Ammon's horn (tissue), 1 donor: ENCODE measurements at regions not wholly inside any gene's neighbourhood (a gene's known extent, or its start where the extent isn't known, plus 50 kb on each side); places are given as distances from the start of the nearest gene placed in this dataset.
"Not testable (repeated sequence)": the region's sequence is repeated elsewhere in the genome, so short reads cannot be mapped to it uniquely, and the experiment has no call there.

Experiments
- DNase-seq: peaks from one replicate; pipeline ENCODE4 v3.0.0-alpha.2; 2016; ENCODE audit warnings: low spot score

DNA sequence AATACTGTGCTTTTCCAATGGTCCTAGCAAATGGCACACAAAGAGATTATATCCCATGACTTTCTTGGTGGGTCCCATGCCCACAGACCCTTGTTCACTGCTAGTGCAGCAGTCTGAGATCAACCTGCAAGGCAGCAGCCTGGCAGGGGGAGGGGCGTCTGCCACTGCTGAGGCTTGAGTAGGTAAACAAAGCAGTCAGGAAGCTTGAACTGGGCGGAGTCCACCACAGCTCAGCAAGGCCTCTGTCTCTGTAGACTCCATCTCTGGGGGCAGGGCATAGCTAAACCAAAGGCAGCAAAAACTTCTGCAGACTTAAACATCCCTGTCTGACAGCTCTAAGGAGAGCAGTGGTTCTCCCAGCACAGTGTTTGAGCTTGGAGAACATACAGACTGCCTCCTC, 82.9 kb downstream of the ZNF737 start:
- no peak for DNase-seq

DNA sequence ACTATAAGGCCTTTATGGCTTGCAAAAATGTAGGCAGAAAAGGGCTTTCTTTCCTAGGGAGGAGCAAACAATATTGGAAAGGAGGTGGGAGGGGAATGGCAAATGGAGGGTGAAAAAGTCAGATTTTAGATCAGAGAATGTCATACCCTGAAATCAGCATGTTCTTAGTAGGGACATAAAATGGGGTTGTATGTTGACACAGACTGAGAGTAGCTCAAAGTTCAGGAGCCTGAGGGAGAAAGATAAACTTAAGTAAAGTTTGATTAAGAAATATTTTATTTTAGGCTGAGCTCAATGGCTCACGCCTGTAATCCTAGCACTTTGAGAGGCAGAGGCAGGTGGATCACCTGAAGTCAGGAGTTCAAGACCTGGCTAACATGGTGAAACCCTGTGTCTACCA, 83.8 kb downstream of the ZNF737 start:
- no peak for DNase-seq

DNA sequence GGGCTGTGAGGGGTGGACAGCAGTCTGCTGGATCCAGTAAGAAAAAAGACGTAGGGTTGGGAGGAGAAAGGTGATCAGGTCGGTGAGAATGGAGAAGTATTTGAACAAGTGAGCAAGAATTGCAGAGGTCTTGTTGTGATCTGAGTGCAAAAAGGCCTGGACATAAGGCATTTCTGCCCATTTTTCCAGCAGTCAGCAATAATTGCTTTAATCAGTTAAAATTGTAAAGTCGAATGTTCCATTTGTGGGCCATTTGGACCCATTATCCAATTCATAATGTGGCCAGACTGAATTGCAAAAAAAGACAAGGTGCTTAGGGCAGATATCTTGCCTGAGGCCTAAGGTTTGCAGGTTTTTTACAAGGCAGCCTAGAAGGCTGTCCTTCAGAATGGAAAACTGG, 86.1 kb downstream of the ZNF737 start:
- DNase-seq, result no peak

DNA sequence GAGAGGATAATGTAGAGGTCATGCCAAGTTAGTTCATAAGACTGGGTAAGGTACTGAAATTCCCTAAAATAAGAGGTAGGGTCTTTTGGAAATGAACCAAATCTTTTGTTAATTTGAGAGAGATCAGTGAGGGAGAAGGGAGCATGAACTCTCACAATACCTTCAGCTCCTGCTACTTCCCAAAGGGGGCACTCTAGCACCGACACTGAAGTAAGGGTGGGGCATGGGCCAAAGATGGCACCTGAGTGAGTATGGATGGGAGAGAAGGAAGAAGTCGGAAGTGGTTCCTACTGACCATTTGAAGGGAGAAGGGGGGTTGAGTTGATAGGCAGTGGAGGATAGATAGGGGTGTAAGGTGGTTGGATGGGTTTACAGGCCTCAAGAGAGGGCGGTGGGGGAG, 86.6 kb downstream of the ZNF737 start:
- DNase-seq, result no peak

DNA sequence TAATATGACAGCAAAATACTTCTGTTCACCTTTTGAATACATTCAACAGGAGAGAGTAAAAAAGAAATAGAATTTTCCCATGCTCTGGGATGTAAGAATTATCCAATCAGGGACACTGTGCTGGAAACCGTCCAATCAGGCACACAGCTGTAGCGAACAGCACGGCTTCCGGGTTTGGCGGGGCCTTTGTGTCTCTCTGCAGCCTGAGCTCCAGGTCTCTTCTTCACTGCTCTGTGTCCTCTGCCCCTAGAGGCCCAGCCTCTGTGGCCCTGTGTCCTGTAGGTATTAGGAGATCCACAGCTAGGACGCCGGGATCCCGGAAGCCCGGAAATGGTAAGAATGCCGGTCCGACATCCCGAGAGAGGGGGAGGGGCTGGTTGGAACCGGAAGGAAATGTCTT, 92.7 kb downstream of the ZNF737 start:
- DNase-seq, result no peak

DNA sequence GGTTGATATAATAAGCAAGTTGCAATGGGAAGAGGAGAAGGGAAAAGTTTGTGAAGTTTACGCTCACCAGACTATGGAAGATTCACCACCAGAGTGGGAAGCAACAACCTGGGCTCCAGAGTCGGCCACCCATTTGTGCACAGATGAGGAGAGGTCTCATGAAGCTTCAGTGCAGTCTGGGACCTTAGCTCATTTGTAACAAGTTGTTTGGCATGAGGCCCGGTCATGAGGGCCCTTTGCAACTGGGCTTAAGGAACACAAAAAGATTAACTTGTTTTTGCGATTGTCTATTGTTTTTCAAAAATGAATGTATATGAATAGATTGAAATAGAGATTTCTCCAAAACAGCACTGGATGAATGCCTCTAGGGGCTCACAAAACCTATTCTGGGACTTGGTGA, 94.2 kb downstream of the ZNF737 start:
- DNase-seq, result no peak

DNA sequence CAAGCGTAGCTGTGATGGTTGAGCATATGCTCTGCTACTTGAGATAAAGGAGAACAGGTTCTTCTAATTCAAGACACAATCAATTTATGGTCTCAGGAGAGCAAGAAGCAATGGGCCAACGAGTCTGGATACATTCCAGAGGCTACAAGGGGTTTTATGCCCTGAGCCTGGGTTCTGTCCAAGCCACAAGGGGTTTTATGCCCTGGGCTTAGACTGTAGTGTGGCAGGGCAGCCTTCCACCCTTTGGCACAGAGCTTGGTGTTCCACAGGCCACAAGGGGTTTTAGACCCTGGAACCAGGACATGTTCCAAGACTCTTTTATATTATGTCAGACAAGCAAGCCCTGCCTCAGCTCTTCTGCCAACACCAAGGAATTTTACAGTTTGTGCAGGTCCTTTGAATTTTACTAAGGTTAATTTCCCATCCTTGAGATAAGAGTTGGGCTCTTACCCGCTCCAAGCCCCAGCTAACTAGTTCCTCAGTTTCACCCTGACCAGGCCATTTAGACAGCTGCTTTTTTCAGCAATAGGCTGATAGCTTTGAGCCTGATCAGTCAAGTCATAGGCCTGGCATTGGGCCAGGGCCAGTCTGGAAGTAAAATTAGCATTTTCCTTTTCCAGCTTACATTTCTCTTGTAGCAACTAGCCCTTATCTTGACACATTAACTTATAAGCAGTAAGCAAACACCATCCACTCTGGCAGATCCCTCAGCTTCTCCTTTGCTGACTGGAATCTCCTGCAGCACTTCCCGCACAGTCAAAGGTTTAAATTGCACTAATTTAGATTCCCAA, 95.0 kb downstream of the ZNF737 start:
- DNase-seq, result no peak

DNA sequence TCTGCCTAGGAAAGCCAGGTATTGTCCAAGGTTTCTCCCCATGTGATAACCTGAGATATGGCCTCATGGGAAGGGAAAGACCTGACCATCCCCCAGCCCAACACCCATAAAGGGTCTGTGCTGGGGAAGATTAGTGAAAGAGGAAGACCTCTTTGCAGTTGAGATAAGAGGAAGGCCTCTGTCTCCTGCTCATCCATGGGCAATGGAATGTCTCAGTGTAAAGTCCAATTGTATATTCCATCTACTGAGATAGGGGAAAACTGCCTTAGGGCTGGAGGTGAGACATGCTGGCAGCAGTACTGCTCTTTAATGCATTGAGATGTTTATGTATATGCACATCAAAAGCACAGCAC, 99.0 kb downstream of the ZNF737 start:
- DNase-seq, result not testable (repeated sequence)

DNA sequence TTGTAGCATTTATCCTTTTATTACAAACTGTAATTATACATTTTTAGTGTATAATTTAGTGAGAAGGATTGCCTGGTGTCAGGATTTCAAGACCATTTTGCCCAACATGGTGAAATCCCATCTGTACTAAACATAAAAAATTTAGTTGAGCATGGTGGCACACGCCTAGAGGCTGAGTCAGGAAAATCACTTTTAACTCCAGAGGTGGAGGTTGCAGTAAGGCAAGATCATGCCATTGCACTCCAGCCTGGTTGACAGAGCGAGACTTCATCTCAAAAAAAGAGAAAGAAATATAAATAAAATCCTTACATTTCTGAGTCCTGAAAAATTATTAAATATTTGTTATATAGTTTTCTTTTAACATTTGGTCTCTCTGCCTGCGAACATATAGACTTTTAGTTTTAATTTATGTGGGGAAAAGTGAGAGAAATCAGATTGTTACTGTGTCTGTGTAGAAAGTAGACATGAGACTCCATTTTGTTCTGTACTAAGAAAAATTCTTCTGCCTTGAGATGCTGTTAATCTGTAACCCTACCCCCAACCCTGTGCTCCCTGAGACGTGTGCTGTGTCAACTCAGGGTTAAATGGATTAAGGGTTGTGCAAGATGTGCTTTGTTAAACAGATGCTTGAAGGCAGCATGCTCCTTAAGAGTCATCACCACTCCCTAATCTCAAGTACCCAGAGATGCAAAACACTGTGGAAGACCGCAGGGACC, 99.5 kb downstream of the ZNF737 start:
- not testable (repeated sequence) for DNase-seq

DNA sequence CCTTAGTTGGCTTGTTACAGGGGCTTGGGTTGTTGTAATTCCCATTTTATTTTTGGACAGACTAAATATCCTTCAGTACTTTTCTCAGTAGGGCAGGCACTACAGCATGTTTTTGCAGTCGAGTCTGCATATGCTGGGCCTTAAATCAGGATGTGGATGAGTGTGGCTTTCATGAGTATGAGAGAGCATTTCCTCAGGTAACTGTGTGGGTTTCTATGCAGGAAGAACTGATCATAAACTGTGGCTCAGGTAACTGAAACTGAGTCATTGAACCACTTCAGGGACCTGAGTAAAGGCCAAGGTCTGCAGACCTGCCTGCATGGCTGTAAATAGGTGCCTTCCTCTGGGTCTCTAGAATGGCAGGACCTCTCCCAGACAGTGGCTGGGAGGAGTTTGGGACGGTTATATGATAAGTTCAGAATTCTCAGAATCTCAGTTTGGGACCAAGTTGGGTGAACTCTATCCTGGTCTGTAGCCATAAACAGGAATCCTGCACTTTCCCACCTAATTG, 112.1 kb downstream of the ZNF737 start:
- no peak for DNase-seq

DNA sequence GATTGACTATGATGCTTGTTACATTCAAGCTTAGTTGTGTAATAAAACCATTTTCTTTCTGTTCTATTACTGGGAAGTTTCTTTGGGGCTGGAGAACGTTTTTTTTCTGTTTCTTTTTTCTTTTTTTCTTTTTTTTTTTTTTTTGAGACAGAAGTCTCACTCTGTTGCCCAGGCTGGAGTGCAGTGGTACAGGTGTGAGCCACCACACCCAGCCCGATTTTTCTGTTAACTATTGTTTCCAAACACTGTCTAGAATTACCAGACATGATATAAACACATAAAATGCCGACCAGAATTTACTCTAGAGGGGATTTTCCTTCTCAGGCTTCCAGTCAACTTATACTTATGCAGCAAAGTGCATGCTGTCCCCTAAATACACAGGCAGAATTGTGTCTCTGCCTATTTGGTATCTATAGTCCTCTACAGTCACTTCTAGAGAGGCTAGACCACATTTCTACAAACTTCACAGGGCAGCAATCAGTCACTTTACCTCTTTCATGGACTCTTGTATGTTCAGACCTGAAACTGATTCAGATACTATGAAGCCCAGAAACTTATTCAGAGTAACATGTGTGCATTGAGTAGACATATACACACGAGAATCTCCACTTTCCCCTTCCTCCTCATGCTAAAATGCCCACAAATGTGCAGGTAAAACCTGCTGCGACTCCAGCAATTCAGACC, 121.2 kb downstream of the ZNF737 start:
- DNase-seq, result no peak

DNA sequence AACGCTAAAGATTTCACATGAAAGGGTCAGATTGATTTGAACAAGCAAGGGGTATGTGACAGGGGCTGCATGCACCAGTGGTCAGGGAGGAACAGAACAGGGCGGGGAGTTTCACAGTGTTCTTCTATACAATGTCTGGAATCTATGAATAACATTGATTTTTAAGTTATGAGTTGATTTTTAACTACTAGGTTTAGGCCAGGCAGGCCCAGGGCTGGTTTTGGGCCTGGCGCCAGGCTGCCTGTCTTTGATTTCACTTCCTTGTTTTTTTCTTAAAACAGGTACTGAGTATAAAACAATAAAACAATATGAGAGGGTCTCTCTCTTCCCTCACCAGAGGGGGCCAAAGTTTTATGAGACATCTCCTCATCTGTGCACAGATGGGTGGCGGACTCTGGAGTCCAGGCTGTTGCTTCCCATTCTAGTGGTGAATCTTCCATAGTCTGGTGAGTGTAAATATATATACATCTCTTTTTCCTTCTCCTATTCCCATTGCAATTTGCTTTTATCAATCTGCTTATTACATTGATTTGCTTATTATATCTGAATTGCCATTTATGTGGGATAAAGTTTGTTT, 133.2 kb downstream of the ZNF737 start:
- not testable (repeated sequence) for DNase-seq

DNA sequence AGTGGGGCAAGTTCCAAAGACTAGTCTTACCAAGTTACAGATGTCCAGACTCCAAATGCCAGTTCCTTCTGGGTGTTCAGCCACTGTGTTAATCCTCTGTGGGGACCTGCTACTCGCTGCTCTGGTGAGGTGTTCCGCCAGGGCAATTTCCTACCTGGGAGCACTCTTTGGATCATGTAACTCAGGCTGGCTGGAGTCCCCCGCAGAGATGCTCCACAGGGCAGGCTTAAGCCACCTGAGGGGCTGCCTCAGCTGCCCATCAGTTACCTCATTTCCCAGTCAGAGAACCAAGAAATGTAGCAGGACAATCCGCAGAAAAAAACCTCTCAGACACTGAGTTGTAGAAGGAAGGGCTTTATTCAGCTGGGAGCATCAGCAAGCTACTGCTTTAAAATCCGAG, 133.8 kb downstream of the ZNF737 start:
- no peak for DNase-seq

DNA sequence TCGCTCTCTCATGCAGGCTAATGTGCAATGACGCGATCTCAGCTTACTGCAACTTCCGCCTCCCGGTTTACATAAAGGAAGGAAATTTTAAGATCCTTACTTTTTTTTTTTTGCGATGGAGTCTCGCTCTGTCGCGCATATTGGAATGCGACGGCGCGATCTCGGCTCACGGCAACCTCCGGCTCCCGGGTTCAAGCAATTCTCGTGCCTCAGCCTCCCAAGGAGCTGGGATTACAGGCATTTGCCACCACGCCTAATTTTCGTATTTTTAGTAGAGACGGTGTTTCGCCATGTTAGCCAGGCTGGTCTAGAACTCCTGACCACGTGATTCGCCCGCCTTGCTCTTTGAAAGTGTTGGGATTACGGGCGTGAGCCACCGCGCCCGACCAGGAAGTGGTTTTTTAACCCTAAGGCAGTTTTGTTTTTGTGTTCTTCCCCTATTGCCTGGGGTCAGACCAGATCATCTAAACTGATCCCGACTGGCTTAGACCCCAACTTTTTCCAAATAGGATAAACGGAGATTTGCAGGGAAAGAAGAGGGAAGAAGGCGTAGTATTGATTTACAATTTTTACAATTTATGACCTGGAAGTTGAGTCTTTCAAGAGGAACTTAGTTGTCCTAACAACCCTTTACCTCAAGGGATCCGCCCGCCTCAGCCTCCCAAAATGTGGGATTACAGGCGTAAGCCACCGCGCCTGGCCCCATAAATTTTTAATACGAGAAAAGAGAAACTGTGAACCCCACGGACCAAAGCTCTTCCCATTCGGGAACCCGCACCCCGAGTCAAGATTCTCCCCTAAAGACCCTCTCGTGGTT, 142.0 kb downstream of the ZNF737 start:
- peak; percentile 50 for DNase-seq

DNA sequence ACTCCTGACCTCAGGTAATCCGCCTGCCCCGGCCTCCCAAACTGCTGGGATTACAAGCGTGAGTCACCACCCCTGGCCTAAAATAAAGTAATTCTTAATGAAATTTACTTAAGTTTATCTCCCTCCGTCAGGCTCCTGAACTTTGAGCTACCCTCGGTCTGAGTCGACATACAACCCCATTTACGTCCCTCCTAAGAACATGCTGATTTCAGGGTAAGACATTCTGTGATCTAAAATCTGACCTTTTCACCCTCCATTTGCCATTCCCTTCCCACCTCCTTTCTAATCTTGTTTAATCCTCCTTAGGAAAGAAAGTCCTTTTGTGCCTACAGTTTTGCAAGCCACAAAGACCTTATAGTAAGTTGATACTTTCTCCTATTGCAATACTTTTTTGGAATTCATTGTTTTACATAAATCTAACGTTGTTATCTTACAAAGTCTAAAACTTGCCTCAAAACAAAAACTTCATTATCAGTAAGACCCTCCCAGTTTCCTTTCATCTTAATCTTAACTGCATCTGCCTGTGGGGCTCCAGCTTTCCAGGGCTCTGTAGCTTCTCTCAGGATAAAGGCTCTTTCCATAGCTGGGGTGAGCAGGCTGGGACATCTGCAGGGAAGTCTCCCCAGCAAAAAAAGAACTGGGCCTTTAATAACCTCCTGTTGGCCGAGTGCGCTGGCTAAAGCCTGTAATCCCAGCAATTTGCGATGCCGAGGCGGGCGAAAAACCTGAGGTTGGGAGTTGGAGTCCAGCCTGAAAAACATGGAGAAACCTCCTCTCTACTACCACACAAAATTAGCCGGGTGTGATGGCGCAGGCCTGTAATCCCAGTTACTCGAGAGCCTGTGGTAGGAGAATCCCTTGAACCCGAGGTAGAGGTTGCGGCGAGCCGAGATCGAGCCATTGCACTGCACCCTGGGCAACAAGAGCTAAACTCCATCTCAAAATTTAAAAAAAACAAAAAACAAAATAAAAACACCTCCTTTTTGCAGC, 143.1 kb downstream of the ZNF737 start:
- peak; percentile 3 for DNase-seq

DNA sequence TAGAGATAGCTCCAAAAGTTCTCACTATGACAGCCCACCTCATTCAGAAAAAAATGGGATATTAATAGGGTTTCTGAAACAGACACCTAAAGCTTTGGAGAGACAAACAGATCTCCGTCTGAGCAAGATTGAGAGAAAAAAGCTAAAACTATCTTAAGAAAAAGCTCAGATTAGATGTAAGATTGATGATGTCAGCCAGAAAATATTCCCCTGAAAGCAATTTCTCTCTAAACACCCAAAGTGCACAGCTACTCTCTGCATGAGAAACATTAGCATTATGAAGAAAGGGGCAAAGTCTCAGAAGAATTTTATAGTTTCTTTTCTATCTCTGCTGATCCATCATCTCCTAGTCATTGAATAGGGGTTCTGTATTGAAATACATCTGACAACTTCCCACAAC, 148.9 kb downstream of the ZNF737 start:
- DNase-seq, result no peak

DNA sequence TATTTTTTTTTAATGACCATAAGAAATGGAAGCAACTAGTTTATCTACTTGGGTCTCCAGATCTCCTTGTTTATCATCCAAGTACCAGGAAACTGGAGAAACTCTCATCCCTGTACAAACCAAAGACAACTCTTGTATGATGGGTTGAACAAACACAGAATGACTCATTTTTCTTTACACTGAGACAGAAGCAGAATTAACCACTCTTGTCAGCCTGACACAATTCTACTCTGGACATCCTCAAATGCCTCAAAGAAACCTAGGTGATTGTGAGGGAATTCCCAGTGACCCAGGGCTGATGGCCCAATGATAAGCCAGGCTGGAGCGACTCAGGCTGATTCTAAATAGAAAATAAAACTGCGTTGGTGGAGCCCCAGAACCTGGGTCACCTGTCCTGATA, 151.5 kb downstream of the ZNF737 start:
- DNase-seq, result no peak

DNA sequence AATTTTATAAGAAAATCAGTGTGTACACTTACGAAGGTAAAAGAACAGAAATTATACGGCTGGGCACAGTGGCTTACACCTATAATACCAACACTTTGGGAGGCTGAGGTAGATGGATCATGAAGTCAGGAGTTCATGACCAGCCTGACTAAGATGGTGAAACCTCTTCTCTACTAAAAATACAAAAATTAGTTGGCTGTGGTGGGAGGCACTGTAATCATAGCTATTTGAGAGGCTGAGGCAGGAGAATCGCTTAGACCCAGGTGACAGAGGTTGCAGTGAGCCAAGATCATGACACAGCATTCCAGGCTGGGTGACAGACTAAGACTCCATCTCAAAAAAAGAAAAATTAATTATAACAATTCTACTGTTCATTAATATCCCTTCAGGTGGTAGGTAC, 151.9 kb downstream of the ZNF737 start:
- no peak for DNase-seq

DNA sequence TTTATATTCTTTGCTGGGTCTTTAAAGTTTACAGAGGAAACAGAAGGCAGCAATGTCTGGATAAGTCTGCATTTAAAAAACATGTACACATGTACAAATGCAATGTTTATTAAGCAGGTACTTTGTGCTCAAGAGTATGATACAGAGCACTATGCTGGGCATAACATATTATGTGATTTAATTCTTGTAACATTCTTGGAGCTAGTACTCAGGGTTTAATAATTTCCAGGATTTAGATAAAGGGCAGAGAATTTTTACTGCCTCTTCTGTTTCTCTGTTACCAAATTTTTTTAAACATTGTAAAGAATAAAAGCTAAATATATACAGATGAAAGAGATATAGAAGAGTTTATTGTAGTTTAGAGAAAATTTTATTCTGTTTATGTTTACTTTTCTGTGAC, 152.7 kb downstream of the ZNF737 start:
- no peak for DNase-seq

DNA sequence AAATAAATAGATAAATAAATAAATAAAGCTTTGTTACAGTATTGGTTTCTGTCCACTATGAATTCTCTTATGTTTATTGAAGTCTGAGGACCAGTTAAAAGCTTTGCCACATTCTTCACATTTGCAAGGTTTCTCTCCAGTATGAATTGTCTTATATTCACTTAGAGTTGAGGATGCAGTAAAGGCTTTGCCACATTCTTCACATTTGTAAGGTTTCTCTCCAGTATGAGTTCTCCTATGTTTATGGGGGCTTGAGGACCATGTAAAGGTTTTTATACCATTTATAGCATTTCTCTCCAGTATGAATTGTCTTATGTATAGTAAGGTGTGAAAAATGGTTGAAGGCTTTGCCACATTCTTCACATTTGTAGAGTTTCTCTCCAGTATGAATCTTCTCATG, 168.3 kb downstream of the ZNF737 start:
- no peak for DNase-seq
